HepG2 (cell line): ENCODE measurements at regions not wholly inside any gene's neighbourhood (a gene's known extent, or its start where the extent isn't known, plus 50 kb on each side); places are given as distances from the start of the nearest gene placed in this dataset.

Experiments used
- ATAC-seq: fragments of 200-7000 bp; cut with Tn5 transposase; 3 replicates; pipeline ENCODE4 v1.9.1; 2020; ENCODE audit warnings: mild to moderate bottlenecking, moderate library complexity
- BruUV-seq: library from RNA; stranded (reverse); fragments of 400-500 nt; replicated peaks from 2 replicates; lab custom pipeline; 2021; lab: Mats Ljungman, UMichigan
- CTCF ChIA-PET: fragments of 300-600 bp; formaldehyde crosslinking; extraction: SDS; loops from one replicate; lab custom pipeline; 2021; ENCODE audit warnings: low total read pairs, inconsistent platforms, low intra/inter-chr PET ratio; lab: Yijun Ruan, JAX
- POLR2A ChIA-PET: fragments of 350-600 bp; sonication (Branson Sonifier 250); formaldehyde crosslinking; loops from one replicate; lab custom pipeline; 2020; ENCODE audit warnings: antibody characterized with exemption, inconsistent platforms; lab: Yijun Ruan, JAX
- DNase-seq: peaks from one replicate; pipeline ENCODE4 v3.0.0-alpha.2; 2015; ENCODE audit warnings: low spot score
- FAIRE-seq: peaks from 3 replicates; lab custom pipeline; 2011; peaks lifted over from hg19 to GRCh38; lab: Jason Lieb, UNC
- H2AFZ ChIP-seq: one replicate; pipeline ENCODE4 v1.6.1; 2011; ENCODE audit warnings: low read length, inconsistent platforms
- H3K27ac ChIP-seq: fragments of 300-600 bp; 3 replicates; pipeline ENCODE4 v1.8.0; 2011; ENCODE audit warnings: mixed run types, mild to moderate bottlenecking, mixed read lengths, low read length, inconsistent platforms; ENCODE audit not compliant: insufficient read depth; ENCODE audit errors: extremely low read length
- H3K27me3 ChIP-seq, 2 experiments: fragments of 200-600 bp in 1 of 2; 2 replicates in 1 of 2; 3 replicates in 1 of 2; pipeline versions ENCODE4 v1.6.0 to v1.8.0; 2011; ENCODE audit warnings: low read length in 2 of 2, mild to moderate bottlenecking in 2 of 2, moderate library complexity in 2 of 2, inconsistent platforms in 1 of 2; ENCODE audit not compliant: insufficient read depth in 2 of 2, control insufficient read depth in 1 of 2
- H3K36me3 ChIP-seq, 2 experiments: fragments of 200-600 bp in 1 of 2; replicated peaks in 1 of 2; 2 replicates in 1 of 2; 3 replicates in 1 of 2; pipeline versions ENCODE4 v1.5.1 to v1.8.0; 2011; ENCODE audit warnings: low read length in 2 of 2, inconsistent platforms in 1 of 2; ENCODE audit not compliant: insufficient read depth in 2 of 2, control insufficient read depth in 1 of 2
- H3K4me1 ChIP-seq: 2 replicates; pipeline ENCODE4 v1.5.1; 2012; ENCODE audit warnings: low read length, inconsistent platforms; ENCODE audit not compliant: insufficient read depth
- H3K4me2 ChIP-seq: 2 replicates; pipeline ENCODE4 v1.6.0; 2011; ENCODE audit warnings: low read depth, low read length, inconsistent platforms
- H3K4me3 ChIP-seq, 3 experiments: fragments of 200-600 bp in 1 of 3; sonication (generic), shearing (Covaris generic) in 1 of 3; replicated peaks in 1 of 3; 2 replicates each; pipeline ENCODE4 v1.5.1; 2011 to 2016; ENCODE audit warnings: low read length in 3 of 3, inconsistent platforms in 2 of 3, low read depth in 2 of 3, mild to moderate bottlenecking in 2 of 3, control low read depth in 1 of 3, mixed read lengths in 1 of 3; ENCODE audit not compliant: insufficient read depth in 1 of 3
- H3K79me2 ChIP-seq: one replicate; pipeline ENCODE4 v1.6.1; 2011; ENCODE audit warnings: low read length, inconsistent platforms; ENCODE audit not compliant: insufficient read depth
- H3K9ac ChIP-seq: 2 replicates; pipeline ENCODE4 v1.6.0; 2011; ENCODE audit warnings: mild to moderate bottlenecking, low read depth, low read length, inconsistent platforms; ENCODE audit not compliant: insufficient read depth
- H3K9me3 ChIP-seq: 2 replicates; pipeline ENCODE4 v1.5.1; 2012; ENCODE audit warnings: mild to moderate bottlenecking, low read length
- H4K20me1 ChIP-seq: 2 replicates; pipeline ENCODE4 v1.6.0; 2011; ENCODE audit warnings: inconsistent platforms, mild to moderate bottlenecking, low read length, moderate library complexity; ENCODE audit not compliant: insufficient read depth
- CBX1 ChIP-seq: IDR thresholded peaks from one replicate; pipeline ENCODE4 v1.6.1; 2016; ENCODE audit warnings: antibody characterized with exemption, low read depth
- ZBTB38 ChIP-seq: sonication (generic); formaldehyde crosslinking; IDR thresholded peaks from 2 replicates; pipeline ENCODE4 v1.5.1; 2020; ENCODE audit warnings: mild to moderate bottlenecking, missing genetic modification reagents
- ZNF839 ChIP-seq: sonication (generic); formaldehyde crosslinking; IDR thresholded peaks from 2 replicates; pipeline ENCODE4 v1.4.0; 2020; ENCODE audit warnings: missing genetic modification reagents, mild to moderate bottlenecking, borderline replicate concordance
- WGBS: methylation state at CpG from one replicate; pipeline ENCODE4 v1.1.6; 2017; ENCODE audit warnings: low lambda C conversion rate; 5-methylcytosine and 5-hydroxymethylcytosine counted together
- in situ Hi-C: cut with HindIII; loops from 2 replicates; pipeline ENCODE4 v1.10.0; 2017; ENCODE audit warnings: low pct_unique_long_range_greater_than_20kb; ENCODE audit not compliant: extremely low pct_ligation_motif_present
- intact Hi-C: fragments of 100-400 bp; cut with micrococcal nuclease; formaldehyde crosslinking; loops from one replicate; pipeline ENCODE4 v1.10.0; 2022; ENCODE audit not compliant: unreplicated experiment
- TF ChIP-seq, protein P1 (sequence below): sonication (generic); formaldehyde crosslinking; IDR thresholded peaks from one replicate; pipeline ENCODE4 v1.5.1; 2020; ENCODE audit warnings: mild to moderate bottlenecking, missing genetic modification reagents; ENCODE audit errors: not compliant biosample characterization

DNA sequence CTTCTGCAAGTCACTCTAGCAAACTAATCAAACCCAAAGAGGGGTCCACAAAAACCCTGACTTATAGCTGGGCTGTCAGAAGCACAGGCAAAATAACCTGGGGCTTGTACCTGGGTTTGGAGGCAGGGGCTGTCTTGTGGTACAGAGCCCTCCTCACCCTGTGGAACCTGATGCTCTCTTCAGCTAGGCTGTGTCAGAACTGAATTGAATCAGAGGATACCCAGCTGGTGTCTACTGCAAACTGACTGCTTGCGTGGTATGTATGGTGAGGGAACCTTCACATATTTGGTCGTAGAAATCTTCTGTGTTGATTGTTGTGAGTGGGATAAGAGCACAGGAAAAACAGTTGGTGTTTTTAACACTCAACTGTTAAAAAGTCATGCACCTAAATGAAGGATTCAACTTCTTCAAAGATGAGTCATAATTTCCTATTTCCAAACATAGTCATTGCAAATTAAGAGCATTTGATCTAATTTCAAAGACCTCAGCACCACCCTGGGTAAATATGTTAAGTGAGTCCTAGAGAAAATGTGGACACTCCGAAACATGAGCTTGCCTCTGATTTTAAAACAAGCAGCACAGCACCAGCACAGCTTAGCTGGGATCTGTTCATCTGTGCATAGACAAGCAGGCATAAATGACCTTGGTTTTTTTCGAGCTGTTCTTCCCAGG is 840.2 kb downstream of the UQCRFS1 start (continued):
- TF ChIP-seq, protein P1, sequence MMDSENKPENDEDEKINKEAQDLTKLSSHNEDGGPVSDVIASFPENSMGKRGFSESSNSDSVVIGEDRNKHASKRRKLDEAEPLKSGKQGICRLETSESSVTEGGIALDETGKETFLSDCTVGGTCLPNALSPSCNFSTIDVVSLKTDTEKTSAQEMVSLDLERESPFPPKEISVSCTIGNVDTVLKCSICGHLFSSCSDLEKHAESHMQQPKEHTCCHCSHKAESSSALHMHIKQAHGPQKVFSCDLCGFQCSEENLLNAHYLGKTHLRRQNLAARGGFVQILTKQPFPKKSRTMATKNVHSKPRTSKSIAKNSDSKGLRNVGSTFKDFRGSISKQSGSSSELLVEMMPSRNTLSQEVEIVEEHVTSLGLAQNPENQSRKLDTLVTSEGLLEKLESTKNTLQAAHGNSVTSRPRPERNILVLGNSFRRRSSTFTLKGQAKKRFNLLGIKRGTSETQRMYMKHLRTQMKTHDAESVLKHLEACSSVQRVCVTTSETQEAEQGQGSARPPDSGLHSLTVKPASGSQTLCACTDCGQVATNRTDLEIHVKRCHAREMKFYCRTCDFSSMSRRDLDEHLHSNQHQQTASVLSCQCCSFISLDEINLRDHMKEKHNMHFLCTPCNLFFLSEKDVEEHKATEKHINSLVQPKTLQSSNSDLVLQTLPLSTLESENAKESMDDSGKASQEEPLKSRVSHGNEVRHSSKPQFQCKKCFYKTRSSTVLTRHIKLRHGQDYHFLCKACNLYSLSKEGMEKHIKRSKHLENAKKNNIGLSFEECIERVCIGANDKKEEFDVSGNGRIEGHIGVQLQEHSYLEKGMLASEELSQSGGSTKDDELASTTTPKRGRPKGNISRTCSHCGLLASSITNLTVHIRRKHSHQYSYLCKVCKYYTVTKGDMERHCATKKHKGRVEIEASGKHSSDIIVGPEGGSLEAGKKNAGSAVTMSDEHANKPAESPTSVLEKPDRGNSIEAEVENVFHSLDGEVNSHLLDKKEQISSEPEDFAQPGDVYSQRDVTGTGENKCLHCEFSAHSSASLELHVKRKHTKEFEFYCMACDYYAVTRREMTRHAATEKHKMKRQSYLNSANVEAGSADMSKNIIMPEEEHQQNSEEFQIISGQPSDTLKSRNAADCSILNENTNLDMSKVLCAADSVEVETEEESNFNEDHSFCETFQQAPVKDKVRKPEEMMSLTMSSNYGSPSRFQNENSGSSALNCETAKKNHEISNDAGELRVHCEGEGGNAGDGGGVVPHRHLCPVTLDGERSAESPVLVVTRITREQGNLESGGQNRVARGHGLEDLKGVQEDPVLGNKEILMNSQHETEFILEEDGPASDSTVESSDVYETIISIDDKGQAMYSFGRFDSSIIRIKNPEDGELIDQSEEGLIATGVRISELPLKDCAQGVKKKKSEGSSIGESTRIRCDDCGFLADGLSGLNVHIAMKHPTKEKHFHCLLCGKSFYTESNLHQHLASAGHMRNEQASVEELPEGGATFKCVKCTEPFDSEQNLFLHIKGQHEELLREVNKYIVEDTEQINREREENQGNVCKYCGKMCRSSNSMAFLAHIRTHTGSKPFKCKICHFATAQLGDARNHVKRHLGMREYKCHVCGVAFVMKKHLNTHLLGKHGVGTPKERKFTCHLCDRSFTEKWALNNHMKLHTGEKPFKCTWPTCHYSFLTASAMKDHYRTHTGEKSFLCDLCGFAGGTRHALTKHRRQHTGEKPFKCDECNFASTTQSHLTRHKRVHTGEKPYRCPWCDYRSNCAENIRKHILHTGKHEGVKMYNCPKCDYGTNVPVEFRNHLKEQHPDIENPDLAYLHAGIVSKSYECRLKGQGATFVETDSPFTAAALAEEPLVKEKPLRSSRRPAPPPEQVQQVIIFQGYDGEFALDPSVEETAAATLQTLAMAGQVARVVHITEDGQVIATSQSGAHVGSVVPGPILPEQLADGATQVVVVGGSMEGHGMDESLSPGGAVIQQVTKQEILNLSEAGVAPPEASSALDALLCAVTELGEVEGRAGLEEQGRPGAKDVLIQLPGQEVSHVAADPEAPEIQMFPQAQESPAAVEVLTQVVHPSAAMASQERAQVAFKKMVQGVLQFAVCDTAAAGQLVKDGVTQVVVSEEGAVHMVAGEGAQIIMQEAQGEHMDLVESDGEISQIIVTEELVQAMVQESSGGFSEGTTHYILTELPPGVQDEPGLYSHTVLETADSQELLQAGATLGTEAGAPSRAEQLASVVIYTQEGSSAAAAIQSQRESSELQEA (CRISPR knock-in tag) = no peak
- TF ChIP-seq ZNF839 = no peak

DNA sequence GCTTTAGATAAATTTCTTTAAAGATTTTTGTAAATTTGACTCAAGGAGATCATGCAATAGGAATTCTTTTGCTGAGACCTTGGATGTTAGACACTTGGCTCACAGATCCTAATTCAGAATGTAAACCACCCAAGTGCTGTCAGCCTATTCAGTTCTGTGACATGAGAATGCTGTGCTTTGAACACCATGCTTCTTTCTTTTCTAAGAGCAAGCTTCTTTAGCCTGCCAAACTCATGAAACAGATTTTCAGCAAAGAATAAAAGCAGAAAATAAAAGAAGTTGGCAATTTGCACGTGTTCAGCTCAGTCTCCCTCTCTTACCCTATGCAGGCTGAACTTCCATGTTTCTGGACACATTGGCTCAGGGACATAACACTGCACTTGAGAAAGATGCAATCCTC is 845.8 kb downstream of the UQCRFS1 start:
- in situ Hi-C loops (no loop called here), intact Hi-C loops (no loop called here)
- Histone ChIP-seq H3K4me3 (no peak overlapping the region), H3K79me2 (no peaks in the 10 kb centered on the region), H3K9ac (no peak overlapping the region), H3K4me2 (no peak overlapping the region), H3K27me3 (no peaks in the 10 kb centered on the region), H3K27ac (no peak overlapping the region), H3K4me1 (no peaks in the 10 kb centered on the region), H4K20me1 (no peaks in the 10 kb centered on the region), H2AFZ (no peak overlapping the region), H3K9me3 (peaks cover 99% of the 10 kb centered on the region), H3K36me3 (no peaks in the 10 kb centered on the region)
- 0% methylated on average over 1 of the region's 1 CpG for WGBS
- no peak for FAIRE-seq
- ChIA-PET CTCF (no interaction called here), POLR2A (no interaction called here)
- no TSS peak for BruUV-seq
- no peak for ATAC-seq
- DNase-seq = no peak
- TF ChIP-seq, protein P1 (CRISPR knock-in tag) = no peak
- TF ChIP-seq ZNF839 (no peak), CBX1 (no peak), ZBTB38 (no peak)
